Activated CD8-positive, alpha-beta memory T cell treated with anti-CD3 and anti-CD28 coated beads for 36 hours (primary cell): ENCODE measurements at regions not wholly inside any gene's neighbourhood (a gene's known extent, or its start where the extent isn't known, plus 50 kb on each side); places are given as distances from the start of the nearest gene placed in this dataset.
"Not testable (repeated sequence)": the region's sequence is repeated elsewhere in the genome, so short reads cannot be mapped to it uniquely, and the experiment has no call there.

Experiments
- CTCF ChIA-PET: fragments of 350-600 bp; sonication (Branson Sonifier 250); formaldehyde crosslinking; loops from one replicate; lab custom pipeline; 2021; ENCODE audit warnings: antibody characterized with exemption; lab: Charles Lee
- POLR2A ChIA-PET: fragments of 350-600 bp; sonication (Branson Sonifier 250); formaldehyde crosslinking; loops from one replicate; lab custom pipeline; 2021; ENCODE audit warnings: antibody characterized with exemption; lab: Charles Lee

DNA sequence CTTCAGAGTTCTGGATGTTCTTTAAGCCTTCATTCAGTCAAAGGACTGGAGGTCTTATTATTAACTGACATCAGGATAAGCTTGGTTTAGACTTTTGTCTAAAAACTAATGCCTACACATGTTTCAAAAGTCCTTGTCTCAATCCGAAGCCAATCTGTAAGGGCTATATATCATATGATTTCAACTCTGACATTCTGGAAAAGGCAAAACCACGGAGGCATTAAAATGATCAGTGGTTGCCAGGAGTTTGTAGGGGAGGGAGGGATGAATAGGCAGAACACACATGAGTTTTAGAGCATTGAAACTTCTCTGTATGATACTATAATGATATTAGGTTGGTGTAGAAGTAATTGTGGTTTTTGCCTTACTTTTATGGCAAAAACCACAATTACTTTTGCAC lies 1285.8 kb upstream of the CITED2 start:
- CTCF ChIA-PET: no interaction called here

DNA sequence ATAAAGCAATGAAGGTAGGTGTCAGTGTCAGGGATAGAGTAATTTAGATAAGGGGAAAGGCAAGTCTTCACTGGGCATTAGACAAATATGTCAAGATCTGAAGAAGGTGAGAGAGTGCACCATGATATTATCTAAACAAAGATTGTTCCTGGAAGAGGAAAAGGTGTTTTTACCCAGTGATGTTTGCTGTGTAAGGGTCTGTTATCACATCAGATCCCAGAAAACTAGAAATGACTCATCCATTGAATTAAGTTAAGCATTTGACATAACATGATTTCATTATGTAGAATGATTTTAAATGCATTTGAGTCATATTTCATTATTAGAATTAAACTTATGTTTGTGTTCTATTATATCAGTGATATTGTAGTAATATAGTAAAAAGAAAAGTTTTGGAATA lies 1279.5 kb upstream of the CITED2 start:
- CTCF ChIA-PET: no interaction called here
- POLR2A ChIA-PET: no interaction called here

More for the DNA sequence above, 1285.8 kb upstream of the CITED2 start:
- POLR2A ChIA-PET: no interaction called here

DNA sequence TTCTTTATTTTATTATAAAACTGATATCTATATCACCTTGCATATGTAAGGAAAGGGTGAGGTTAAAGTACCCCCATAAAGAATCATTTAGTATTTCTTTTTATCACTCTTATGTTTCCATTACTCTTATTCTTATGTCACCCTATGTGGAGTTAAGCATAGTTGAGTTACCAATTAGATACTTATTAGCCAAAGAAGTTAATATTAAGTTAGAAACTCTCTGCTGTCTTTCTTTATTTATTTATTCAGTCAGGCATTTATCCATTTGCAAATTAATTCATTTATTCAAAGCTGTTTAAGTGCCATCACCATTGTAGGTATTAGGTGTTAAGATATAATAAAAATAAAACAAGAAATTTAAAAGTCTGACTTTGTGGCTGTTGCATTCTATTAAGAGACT lies 1279.1 kb upstream of the CITED2 start:
- POLR2A ChIA-PET: no interaction called here
- CTCF ChIA-PET: no interaction called here

DNA sequence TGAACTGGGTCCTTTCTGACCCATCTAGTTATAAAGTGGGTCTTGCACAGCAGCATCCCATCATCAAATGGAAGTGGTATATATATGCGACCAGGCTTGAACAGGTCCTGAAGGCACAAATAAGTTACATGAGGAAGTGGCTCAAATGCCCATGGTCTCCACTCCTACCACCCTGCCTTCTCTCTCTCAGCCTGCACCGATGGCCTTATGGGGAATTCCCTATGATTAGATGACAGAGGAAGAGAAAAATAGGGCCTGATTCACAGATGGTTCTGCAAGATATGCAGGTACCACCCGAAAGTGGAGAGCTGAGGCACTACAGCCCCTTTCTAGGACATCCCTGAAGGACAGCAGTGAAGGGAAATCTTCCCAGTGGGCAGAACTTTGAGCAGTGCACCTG lies 1275.1 kb upstream of the CITED2 start:
- CTCF ChIA-PET, POLR2A ChIA-PET: not testable (repeated sequence)

DNA sequence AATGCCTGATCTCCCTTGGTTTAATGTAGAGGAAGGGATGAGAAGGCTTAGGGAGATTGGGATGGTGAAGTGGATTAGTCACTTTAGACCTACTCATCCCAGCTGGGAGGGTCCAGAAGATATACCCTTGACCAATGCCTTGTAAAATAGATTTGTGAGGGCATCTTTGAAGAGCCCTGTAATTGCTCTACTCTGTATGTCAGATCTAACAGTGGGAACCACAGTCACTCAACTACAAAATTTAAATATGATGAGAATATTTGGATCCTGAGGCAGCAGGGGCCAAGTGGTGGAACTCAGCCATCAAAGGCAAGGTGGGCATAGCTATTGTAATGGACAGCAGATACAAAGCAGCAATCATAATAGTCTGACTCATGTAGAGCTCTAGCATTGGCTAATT lies 1272.9 kb upstream of the CITED2 start:
- POLR2A ChIA-PET, CTCF ChIA-PET: not testable (repeated sequence)

DNA sequence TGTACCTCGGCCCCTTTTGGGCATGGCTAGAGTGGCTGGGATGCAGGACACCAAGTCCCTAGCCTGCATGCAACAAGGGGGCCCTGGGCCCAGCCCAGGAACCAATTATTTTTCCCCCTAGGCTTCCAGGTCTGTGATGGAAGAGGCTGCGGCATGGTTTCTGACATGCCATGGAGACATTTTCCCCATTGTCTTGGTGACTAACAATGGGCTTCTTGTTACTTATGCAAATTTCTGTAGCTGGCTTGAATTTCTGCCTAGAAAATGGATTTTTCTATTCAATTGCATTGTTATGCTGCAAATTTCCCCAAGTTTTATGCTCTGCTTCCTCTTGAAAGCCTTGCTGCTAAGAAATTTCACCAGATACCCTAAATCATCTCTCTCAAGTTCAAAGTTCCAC lies 1269.6 kb upstream of the CITED2 start:
- POLR2A ChIA-PET: no interaction called here
- CTCF ChIA-PET: no interaction called here

DNA sequence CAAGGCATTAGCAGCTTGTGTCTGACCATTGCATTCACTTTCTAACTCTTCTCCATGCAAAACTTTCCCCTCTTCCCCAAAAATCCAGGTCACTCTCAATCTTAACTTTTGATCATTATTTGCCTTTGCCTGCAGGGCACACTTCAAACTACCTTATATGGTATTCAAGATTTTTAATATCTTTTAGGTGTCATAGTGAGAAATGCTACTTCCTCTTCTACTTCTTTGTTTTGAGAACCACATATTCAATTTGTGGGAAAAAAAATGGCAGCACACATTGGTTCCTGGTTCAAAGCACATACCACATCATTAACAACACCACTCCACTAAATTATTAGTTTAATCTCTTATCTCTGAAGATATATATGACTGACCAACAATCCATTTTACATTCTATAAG lies 1267.0 kb upstream of the CITED2 start:
- POLR2A ChIA-PET: no interaction called here

DNA sequence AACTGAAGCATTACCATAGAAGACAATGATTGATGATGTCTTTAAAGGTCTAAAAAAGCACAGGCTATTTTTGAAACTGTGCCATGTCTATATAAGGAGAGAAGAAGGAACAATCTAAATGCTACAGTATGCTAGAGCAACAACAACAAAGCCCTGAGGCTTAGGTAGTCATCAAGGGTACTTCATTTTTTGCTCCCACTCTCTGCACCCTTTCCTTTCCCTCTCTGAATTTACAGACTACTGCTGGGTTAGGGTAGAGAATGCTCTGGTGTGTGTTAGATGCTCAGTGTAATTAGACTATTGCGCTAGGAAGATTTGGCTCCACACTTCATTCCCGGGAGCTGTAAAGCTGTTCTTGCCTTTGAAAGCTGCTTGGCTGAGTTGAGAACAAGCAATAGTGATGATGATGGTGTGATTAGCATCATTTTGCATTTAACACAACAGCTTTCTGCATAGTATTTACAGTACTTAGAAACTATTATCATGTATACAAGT lies 1262.5 kb upstream of the CITED2 start:
- ChIA-PET POLR2A (no interaction called here), CTCF (no interaction called here)

More for the DNA sequence above, 1267.0 kb upstream of the CITED2 start:
- CTCF ChIA-PET: no interaction called here

DNA sequence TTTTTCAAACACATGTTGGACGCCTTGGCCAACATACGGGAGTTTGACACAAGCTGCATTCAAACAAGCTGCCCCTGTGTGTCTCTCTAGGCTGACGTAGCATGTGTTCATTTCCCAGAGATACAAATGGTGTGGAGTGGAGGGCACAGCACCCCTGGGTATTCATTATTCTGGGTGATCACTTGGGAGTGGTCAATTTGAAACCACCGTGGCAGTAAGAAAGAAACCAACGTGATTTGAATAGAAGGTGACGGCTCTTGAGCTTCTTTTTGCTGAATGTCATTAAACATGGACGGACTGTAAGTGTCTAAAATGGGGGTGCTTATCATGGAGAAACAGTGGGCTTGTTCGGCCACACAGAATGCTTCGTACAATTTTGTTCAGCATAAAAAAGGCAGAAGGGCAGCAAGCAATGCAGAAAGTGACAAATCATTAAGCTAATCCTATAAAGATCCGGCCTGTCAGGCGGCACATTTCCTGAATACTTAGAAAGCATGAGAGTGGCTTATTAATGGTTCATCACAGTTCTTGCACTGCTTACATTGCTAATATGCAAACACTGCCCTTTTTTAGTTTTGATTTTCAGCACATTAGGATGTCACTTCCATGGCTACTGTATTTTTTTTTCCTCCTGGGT lies 1261.9 kb upstream of the CITED2 start:
- ChIA-PET CTCF (interaction anchor here (0.6 kb wide), 1 partner anchor 286 kb away, joined by 3 read pairs; no protein-coding TSS in a partner anchor), POLR2A (no interaction called here)

DNA sequence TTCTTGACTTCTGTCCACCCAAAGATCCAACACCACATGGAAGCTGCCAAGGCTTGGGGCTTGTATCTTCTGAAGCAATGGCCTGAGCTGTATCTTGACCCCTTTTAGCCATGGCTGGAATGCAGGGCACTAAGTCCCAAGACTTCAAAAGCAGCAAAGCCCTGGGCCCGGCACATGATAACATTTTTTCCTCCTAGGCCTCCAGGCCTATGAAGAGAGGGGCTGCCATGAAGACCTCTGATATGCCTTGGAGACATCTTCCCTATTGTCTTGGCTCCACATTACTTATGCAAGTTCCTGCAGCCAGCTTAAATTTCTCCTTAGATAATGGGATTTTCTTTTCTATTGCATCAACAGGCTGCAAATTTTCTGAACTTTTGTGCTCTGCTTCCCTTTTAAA lies 1252.6 kb upstream of the CITED2 start:
- ChIA-PET CTCF (no interaction called here), POLR2A (no interaction called here)

DNA sequence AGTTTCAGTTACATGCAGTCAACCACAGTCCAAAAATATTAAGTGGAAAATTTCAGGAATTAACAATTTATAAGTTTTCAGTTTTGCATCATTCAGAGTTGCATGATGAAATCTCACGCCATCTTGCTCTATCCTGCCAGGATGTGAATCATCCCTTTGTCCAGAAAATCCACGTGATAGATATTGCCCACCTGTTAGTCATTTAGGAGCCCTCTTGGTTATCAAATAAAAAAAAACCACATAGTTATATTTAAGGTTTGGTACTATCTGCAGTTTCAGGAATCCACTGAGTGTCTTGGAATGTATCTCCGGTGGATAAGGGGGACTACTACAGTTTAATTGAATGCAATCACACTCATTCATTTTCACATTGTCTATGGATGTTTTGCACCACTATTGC lies 1249.0 kb upstream of the CITED2 start:
- POLR2A ChIA-PET: no interaction called here
- CTCF ChIA-PET: no interaction called here

DNA sequence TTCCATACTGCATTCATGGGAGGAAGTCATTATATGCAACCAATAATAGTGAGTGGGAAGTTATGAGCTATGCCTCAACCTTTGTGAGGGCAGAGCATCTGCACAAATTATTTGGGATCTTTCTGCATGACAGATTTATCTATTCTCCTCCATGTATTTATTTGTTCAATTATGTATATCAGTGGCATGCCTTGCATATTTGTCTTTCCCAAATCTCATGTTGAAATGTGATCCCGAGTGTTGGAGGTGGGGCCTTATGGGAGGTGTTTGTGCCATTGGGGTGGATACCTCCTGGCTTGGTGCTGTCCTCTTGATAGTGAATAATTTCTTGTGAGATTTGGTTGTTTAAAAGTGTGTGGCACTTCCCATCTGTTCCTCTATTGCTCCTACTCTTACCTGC lies 1246.0 kb upstream of the CITED2 start:
- ChIA-PET CTCF (no interaction called here), POLR2A (no interaction called here)

DNA sequence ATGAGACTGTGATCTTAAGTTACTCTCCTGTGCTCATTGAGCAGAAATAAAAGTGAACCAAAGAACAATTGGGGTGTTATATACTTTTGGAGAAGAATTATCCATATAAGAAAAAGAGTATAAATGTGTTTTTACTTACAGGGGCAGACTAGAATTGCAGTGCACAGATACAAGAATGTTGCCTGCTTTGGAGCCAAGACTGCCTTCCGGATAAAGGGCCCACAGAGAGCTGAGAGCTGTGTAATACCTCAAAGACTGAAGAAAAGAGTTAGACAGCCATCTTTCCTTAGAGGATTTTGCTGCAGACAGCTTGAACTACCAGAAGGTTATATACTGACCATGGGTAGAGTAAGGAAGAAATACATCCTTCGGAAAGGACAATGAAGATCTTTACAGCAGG lies 1235.5 kb upstream of the CITED2 start:
- POLR2A ChIA-PET: no interaction called here
- CTCF ChIA-PET: no interaction called here

DNA sequence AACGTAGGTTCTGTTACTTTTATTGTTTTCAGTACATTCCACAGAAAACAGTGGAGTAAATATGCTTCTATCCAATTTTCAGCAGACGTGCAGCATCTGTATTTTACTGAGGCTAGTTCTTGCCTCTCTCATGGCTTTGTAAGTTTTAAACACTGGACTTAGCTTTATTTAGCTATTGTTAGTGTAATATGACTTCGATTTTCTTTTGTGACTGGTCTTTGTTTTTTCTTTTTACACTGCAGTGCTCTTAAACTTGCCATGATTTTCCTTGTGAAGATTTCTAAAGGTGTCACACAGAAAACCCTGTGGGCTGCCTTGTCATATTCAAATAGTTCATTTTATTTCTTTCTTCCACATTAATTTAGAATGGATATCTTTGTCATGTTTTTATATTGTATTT lies 1234.9 kb upstream of the CITED2 start:
- CTCF ChIA-PET: no interaction called here
- POLR2A ChIA-PET: no interaction called here

DNA sequence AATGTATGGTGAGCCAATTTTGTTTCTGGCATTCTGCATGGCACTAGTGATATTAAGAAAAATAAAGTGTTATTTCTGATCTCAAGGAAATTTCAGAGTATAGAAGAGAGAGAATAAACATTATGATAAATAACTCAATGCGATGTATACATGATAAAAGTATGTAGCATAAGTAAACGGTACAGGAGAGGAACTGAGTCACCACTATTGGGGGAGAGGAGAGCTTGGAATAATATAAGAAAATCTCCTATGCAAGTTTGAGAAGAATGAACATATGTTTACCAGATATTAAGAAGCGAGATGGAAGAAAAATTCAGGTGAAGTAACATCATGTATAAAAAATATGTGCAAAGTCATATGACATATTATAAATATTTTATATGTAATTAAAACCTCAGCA lies 1230.3 kb upstream of the CITED2 start:
- ChIA-PET CTCF (no interaction called here), POLR2A (no interaction called here)

DNA sequence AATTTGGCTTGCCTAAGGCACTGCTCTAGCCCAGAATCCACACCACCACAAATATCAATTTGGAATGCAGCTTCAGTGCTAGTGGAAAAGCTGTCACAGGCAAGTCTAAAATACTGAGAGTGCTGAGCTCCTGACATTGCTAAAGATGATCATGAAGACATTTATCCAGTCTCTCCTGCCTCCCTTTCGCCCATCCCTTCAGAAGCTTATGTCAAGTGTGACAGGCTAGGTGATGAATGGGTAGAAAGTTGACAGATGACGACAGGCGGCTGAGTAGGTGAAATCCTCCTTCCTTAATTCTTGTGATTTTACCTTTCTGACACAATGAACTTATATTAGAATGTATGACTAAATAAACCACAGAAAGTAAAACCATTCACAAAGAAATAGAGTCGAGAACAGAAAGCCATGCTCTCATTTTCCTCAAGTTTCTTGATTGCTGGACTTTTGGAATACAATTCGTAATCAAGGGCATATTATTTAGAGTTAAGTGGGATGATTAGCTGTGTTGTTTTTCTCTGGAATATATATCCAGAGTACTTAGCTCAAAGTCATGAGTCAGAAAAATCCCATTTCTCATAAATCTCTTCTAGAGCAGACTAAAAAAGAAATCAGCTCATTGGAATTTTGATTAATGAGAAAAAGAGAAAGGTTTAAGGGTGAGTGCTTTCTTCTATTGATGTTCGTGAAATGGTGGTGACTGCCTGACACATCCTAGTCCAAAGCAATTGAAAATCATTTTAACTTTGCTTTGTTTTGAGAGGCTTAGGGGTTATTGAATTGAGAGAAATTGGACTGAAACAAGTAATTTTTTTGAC lies 1228.2 kb upstream of the CITED2 start:
- ChIA-PET CTCF (no interaction called here), POLR2A (no interaction called here)

DNA sequence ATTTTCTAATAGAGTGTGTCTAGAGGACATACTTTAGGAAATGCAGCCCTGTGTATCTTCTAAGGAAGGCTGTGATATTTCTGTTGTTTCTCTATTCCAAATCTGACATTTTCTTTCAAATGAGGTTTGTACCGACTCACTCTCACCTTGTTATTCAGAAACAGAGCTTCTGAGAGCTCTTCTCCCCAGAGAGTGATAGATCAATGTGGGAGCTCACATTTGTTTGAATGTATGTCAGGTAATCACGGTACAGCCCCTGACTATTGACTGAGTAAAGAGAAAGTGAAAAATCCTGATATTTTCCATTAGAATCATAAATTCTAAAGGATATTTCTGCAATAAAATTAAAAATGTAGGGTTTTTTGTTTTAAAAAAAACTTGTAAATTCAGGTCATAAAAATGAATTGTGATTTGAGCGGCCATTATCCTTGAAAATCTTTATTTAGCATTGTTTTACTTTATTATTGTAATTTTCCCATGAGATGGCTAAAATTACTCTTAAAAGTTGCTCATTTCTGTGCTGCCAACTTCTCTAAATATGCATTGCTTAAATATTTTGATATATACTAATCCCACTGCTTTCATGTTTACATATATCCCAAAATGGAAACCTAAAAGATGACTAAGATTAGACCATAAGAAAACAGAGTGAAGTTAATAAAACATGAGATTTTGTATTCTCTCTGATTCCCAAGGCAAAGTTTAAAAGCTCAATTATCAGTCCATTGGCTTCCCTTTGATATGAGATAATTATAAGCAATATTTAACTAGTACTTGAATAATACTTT lies 1226.8 kb upstream of the CITED2 start:
- CTCF ChIA-PET: no interaction called here
- POLR2A ChIA-PET: no interaction called here

DNA sequence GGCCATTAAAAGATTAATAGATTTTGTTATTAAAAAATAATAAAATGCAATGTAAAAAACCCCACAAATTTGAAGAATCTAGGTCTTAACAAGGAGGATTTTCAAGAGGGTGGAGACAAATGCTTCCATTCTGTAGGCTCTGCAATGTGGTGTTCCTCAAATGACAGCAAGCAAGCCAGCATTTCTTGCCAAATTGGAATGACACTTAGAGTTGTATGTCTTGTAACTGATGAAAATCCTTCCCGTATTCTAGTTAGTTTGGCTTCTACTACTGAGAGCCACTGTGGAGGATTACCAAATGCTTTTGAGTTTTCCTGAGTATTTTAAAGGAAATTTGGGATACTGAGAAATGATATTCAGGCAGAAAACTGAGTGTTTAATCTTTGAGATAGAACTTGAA lies 1225.5 kb upstream of the CITED2 start:
- CTCF ChIA-PET: no interaction called here

DNA sequence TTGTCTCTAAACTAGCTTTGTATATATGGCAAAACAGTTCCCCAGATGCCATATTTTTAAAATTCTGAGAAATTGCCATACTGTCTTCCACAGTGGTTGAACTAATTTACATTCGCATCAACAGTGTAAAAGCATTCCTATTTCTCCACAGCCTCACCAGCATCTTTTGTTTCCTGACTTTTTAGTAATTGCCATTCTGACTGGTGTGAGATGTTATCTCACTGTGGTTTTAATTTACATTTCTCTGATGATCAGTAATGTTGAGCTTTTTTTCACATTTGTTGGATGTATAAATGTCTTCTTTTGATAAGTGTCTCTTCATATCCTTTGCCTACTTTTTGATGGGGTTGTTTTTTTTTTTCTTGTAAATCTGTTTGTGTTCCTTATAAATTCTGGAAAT lies 1222.7 kb upstream of the CITED2 start:
- POLR2A ChIA-PET: no interaction called here
- CTCF ChIA-PET: no interaction called here

More for the DNA sequence above, 1225.5 kb upstream of the CITED2 start:
- POLR2A ChIA-PET: no interaction called here

DNA sequence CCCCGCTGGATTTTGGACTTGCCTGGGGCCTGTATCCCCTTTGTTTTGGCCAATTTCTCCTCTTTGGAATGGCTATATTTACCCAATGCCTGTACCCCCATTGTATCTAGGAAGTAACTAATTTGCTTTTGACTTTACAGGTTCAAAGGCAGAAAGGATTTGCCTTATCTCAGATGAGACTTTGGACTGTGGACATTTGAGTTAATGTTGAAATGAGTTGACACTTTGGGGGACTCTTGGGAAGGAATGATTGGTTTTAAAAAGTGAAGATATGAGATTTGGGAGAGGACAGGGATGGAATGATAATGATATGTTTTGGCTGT lies 1220.3 kb upstream of the CITED2 start:
- POLR2A ChIA-PET: no interaction called here
- CTCF ChIA-PET: no interaction called here

DNA sequence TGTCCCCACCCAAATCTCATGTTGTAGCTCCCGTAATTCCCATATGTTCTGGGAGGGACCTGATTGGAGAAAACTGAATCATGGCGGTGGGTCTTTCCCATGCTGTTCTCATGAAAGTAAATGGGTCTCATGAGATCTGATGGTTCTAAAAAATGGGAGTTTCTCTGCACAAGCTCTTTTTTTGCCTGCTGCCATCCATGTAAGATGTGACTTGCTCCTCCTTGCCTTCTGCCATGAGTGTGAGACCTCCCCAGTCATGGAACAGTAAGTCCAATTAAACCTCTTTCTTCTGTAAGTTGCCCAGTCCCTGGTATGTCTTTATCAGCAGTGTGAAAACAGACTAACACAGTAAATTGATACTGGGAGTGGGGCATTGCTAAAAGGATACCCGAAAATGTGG lies 1218.4 kb upstream of the CITED2 start:
- CTCF ChIA-PET: no interaction called here
- POLR2A ChIA-PET: no interaction called here
